GM18907 (cell line): ENCODE measurements at regions not wholly inside any gene's neighbourhood (a gene's known extent, or its start where the extent isn't known, plus 50 kb on each side); places are given as distances from the start of the nearest gene placed in this dataset.

Experiments used
- ATAC-seq: cut with Tn5 transposase; IDR thresholded peaks from one replicate; pipeline ENCODE4 v1.9.1; 2021; ENCODE audit warnings: mild to moderate bottlenecking, moderate library complexity; ENCODE audit not compliant: unreplicated experiment

DNA sequence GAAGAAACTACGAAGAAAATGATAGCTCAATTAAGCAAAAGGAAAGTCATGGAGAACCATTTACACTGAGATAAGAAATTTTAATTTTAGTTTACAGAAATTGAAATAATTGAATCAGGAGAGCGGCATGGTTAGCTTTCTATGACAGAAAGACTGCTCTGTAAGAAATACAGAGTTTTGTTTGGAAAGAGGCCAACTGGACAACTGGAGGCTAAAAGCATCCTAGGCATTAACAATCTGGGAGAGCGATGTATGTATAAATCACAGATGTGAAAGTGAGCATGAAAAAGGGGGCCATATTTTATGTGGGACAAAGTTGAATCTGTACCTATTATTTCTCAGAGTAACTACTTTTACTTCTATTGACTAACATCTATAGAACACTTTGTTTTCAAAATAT lies 1608.8 kb upstream of the PCDH20 start:
- no peak for ATAC-seq

DNA sequence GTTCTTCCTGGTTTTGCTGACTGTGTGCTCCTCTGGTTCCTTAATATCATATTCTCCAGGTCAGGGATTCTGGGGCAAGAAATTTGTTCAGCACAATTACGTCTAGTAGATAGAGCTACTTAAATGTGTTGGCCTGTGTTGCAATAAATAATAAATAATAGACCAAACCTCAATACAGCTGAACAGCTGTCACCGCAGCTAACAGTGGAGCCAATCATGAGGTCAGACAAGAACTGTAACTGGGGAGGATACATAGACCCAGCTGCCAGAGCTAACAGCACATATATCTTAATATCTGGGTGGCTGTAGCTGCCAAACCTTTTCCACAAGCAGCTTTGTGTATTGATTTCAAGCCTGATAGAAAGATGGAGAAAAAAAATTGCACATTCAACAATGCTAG lies 1596.3 kb upstream of the PCDH20 start:
- ATAC-seq = no peak

DNA sequence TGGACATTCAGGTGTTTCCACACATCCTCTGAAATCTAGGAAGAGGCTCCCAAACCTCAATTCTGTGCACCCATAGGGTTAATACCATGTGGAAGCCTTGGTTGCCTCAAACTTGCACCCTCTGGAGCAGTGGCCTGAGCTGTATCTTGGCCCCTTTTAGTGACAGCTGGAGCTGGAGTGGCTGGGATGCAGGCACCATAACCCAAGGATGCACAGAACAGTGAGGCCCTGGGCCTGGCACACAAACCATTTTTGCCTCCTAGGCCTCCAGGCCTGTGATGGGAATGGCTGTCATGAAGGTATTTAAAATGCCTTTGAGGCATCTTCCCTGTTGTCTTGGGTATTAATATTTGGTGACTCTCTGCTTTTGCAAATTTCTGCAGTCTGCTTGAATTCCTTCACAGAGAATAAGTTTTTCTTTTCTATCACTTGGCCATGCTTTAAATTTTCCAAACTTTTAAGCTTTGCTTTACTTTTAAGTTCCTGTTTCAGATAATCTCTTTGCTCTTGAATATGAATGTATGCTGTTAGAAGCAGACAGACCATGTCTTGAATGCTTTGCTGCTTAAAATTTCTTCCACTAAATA lies 1594.5 kb upstream of the PCDH20 start:
- no peak for ATAC-seq

DNA sequence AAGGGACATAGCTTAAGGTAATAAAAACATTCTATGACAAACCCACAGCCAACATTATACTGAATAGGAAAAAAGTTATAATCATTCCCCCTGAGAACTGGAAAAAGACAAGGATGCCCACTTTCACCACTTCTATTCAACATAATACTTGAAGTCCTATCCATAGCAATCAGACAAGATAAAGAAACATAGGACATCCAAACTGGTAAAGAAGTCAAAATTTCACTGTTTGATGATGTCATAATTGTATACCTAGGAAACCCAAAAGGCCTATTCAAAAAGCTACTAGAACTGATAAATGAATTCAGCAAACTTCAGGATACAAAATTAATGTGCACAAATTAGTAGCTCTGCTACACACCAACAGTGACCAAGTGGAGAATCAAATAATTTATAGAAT lies 1590.0 kb upstream of the PCDH20 start:
- no peak for ATAC-seq

DNA sequence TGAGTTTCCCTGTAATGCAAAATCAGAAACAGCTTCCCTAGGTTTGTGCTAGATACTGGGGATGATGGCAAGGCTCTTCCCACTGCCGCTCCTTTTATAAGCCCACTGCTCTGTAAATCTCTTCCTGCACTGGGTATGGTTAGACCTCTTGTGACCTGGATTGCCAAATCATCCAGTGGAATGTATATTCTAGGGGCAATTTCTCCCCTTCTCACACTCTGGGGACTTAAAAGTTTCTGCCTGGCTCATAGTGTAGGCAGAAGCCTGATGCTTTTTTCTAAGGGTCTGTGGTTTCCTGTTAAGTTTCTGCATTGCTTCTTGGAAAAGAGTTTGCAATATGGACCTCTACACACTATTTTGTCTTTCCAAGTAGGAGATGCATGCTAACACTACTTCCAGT lies 1582.0 kb upstream of the PCDH20 start:
- no peak for ATAC-seq

DNA sequence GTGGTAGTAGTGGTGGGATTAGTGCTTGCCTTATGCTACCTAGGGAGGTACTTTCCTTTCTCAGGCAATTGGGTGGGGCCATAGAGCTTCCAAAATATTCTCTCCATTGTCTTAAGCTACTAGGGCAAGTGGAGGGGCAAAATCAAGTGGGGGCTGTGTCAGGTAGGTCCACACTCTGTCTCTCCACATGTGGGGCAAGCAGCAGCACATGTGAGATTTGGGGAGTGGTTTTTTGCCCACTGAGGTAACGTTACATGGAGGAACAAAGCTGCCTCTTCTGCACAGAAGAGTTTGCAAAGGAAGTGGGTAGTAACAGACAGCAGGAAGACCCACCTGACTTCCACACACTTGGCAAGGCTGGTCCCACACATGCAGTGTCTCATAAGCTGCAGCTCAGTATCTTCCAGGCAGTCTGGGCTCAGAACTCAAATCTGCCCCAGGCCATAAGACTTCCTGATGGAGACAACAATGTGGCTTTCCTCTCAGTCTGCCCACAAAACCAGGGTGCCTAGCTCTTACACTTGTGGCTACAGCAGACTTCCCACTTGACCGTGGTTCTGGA lies 1581.5 kb upstream of the PCDH20 start:
- no peak for ATAC-seq

DNA sequence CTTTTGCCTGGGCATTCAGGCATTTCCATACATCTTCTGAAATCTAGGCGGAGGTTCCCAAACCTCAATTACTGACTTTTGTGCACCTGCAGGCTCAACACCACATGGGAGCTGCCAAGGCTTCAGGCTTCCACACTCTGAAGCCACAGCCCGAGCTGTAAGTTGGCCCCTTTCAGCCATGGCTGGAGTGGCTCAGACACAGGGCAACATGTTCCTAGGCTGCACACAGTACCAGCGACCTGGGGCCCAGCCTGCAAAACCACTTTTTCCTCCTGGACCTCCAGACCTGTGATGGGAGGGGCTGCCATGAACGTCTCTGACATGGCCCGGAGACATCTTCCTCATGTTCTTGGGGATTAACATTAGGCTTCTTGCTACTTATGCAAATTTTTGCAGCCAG lies 1558.2 kb upstream of the PCDH20 start:
- no peak for ATAC-seq

DNA sequence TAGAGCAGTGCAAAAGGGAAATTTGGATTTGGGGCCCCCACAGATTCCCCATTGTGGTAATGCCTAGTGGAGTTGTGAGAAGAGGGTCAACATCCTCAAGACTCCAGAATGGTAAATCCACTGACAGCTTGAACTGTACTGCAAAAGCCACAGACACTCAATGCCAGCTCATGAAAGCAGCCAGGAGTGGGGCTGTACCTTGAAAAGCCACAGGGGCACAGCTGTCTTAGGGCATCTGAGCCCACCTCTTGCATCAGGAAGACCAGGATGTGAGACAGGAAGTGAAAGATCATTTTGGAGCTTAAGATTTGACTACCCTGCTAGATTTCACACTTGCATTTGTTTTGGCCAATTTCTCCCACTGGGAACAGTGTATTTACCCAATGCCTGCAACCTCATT lies 1548.9 kb upstream of the PCDH20 start:
- no peak for ATAC-seq

DNA sequence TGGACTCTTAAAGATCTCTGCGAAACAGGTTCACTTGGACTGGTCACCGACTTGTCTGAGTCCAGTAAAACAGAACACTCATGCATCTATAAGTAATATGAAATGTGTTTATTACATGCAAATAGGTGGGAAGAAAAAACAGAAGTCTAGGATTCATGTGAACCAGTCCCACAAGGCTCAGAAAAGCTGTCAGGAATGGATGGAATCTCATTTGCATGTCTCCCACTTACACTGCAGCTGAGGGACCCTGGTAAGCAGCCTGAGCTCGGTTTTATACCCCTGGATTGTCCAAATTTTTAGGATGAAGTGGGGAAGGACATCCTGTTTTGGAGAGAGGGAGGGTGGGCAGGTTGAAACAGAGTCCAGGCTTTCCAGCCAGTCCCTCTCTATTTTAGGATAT lies 1545.1 kb upstream of the PCDH20 start:
- no peak for ATAC-seq

DNA sequence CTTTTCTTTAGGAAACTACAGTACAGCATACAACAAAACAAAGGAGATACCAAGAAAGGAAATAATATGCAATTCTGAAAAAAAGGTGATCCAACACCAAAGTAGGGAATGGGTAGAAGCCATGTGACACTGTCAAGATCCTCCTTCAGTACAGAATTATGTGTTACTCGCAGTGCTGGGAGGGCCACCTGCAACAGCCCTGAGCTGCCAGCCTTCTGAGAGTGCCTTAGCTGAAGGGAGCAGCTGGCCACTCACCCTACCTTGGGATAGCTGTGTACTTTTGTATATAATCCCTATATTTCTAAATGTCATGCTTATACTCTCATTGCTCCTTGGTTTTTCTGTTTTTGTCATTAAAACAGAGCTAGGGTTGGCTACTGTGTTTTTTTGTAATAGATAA lies 1518.2 kb upstream of the PCDH20 start:
- no peak for ATAC-seq

DNA sequence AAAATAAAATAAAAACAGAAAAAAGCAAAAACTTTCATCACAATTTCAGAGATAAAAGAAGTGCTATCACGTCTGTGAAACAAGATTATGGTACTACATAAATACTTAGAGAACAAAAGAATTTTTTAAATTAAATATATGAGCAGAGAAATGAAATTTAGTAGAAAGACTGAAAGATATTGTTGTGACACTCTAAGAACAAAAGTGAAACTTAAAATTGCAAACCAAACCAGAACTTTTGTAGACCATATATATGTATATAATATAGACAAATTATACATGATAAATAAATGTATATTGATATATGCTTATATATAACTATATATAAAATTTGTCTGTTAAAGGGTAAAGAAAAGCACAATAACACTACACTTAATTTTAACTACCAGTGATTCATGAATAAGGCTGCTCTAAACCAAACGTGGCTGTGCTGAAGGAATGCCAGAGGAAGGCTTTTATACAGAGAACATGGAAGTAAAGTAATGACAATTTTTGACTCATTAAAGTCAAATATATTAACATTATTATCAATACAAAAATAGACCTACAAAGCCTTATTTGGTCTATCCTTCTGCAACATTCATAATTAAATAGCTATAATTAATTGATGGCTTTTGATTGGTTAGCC lies 1516.7 kb upstream of the PCDH20 start:
- no peak for ATAC-seq

DNA sequence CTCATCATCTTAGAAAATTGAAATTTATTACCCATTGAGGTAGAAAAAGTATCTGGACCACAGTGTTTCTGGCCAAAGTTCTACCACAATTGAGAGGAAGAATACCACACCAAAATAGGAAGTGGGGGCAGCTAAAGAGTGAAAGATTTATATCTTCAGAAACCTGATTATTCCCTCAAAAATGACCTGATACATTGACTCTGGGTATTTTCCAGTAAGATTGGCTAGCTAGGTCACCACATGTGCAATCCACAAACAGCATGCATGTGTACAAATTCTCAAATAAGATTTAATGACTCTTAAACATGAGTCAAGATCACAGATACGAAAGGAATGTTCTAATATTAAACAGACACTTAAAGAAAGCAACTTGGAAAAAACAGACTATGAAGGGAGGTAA lies 1516.2 kb upstream of the PCDH20 start:
- no peak for ATAC-seq

DNA sequence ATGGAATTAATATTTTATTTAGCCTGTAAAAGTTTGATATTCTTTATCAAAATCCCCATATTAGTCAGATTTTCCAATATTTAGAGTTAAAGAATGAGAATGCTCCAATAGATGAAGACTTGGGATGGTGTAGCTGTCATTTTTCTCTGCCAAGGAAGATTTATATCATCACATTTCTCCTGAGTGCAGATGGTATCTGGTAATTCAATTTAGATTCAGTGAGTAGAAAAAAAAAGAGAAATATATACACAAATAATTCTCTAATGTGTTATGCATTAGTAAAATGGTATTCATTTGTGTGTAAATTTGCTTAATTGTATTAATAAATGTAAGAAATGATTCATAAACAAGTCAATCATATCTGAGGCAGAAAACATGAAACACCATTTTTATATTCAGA lies 1508.7 kb upstream of the PCDH20 start:
- no peak for ATAC-seq

DNA sequence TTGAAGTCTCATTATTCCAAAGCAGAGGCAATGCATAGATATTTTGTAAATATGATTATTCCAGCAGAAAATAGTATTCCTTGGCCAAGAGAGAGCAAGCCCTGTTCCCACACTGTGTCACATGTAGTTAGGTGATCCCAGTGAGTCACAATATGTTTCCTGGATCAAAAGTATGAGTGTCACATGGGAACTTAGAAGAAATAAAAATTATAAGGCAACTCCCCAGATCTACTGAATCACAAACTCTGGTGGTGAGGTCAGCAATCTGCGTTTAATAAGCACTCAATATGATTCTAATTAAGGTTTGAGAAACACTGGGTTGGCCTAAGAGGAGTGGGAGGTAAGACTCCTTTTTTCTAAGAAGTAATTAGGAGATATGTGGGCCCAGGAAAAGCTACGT lies 1504.5 kb upstream of the PCDH20 start:
- no peak for ATAC-seq

DNA sequence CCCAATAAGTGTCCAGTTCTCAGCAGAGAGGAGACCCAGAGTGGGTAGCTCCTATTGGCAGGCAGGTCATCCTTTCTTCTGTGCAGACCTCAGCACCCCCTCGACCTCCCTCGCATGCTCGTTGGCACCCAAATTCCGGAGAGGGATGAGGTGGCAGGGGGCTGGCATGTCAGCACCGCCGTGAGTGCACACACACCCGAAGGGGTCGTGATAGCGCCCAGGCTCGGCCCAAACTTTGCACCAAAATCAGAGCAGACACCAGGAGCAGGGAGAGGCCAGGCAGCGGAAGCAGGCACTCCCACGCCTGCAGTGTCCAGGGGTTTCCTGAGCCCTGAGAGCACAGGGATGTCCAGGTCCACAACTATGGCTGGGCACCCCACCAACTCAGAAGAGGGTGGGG lies 1503.8 kb upstream of the PCDH20 start:
- no peak for ATAC-seq

DNA sequence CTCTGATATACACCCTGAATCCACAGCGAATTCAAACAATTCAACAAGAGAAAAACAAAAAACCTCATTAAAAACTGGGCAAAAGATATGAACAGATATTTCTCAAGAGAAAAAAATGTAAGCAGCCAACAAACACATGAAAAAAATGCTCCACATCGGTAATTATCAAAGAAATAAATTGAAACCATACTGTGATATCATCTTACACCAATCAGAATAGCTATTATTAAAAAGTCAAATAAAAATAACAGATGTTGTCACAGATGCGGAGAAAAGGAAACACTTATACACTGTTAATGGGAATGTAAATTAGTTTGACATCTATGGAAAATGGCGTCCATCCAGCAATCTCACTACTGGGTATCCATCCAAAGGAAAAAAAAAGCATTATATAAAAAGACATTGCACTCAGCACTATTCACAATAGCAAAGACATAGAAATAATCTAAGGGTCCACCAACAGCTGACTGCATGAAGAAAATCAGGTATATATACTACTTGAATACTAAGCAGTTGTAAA lies 1495.0 kb upstream of the PCDH20 start:
- ATAC-seq = no peak

DNA sequence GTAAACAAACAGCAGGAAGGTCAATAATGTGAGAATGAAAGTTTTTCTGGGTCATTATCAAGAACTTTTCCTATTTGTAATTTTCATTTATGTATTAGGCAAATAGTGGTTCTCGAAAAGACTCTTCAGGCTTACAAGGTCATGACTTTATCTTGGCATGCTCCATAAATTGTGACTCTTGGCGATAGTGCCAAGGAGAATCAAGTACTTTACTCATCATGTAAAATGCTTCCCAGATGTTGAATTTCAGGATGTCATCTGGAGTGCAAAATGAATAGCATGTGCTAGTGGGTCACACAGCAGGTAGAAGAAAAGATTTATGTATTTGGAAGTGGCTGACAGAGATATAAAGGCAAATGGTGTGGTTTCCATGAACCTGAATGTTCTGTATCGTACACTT lies 1492.7 kb upstream of the PCDH20 start:
- no peak for ATAC-seq

DNA sequence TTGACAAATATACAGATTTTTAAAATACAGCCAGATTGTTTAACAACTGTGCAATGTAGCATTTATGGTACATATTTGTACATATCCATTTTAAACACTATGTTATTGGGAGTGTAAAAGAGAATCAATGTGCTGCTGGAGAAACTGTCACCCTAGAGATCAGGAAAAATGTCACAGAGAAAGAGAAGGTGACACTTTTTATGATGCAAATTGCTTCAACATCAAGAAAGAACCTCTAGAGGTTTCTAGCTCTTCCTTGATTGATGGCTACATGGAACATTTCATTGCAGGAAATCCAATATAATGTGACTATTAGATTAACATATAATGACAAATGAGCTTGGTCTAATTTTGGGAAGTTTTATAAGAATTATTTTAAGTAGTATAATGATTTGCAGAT lies 1491.2 kb upstream of the PCDH20 start:
- ATAC-seq = no peak

DNA sequence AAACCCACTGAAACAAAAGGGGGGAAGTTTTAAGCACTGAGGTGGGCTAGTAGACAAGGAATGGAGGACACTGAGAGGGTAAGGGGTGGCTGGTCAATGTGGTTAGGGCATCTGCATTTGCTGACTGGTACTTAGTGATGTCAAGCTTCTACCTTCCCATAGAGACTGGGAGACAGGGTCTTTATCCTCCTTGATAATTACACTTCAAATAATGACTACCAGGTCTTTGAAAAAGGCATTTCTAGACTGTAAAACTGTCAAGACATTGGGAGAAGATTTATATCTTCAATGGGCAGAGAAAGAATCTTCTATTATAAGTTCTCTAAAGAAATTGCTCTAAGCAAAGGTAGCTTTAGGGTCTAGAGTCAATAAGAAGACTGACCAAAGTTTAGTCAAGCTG lies 1490.8 kb upstream of the PCDH20 start:
- no peak for ATAC-seq

DNA sequence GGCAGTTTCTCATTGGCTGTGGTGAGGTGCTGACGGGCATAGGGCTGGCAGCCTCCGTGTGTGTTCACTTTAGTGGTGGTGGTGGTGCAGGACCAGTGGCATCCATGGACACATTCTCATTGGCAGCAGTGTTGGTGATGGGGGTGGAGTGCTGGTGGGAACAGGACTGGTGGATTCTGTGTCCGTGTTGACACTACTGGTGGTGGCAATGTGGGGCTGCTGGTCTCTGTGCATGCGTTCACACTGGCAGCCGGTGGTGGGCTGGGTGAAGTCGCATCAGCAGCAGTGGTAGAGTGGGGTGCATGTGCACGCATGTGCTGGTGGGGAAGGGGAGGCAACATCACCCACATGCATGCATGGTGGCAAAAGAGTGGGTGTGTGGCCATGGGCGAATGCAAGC lies 1471.4 kb upstream of the PCDH20 start:
- ATAC-seq = no peak

DNA sequence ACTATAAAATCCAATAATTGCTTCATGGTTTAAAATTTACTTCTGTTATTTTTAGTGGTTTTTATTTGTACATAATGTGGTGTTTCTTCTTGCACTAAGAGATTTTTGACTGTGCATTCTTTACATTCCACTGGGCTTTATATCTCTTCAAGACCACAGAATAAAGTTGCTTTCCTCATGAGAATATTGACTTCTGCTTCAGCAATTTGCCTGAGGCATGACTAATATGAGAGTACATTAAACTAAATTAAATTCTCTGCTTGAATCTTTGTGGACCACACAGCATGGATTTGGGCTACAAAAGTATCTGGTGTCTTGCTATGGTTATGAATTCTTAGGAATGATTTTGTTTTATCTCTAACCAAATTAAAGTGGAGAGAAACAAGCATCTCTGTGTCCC lies 1463.4 kb upstream of the PCDH20 start:
- ATAC-seq = no peak

DNA sequence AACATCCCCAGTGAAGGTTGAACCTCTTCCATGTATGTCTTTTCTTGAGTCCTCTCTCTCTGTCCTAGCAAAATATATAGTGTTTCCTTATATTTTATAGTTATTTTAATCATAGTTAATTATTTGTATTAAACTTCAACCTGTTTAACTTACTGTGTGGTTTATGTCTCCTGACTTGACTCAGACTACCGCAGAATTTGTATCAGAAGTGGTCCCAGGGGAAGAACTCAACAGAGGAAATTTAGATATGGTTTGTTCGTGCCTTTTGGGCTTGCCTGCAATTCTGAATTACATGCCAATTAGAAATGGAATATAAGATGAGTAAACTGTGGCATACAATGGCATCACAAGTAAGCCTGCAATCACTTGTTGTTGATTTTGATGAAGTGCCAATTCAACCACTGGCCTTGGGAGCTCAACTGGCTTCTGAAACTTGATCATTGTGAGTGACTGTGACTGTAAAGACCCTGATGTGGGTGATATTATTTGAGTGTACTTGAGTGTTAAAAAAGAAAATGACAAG lies 1459.5 kb upstream of the PCDH20 start:
- ATAC-seq = no peak

DNA sequence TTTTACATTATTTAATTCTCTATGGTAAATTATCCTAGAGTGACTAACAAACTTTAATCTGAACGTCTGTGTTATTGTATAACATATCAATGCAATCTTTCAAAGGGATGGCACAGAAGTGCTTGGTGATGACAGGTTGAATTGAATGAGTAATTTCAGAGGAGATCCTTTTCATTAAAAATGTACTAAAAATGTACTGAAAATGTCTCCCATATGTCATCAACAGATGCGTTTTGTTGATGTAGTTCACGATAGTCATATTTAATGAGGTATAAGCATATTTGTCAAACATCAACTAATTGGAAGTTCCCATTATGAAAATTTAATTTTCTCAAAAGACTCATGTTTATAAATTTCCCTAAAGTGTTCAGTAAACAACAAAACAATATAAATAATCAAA lies 1434.7 kb upstream of the PCDH20 start:
- no peak for ATAC-seq
